ENCODE measurements at regions not wholly inside any gene's neighbourhood (a gene's known extent, or its start where the extent isn't known, plus 50 kb on each side); places are given as distances from the start of the nearest gene placed in this dataset.

GRCh38 chr6:137717074-137718073 lies 149.7 kb upstream of the TNFAIP3 start:
- TF ChIP-seq ZNF8 (CRISPR knock-in tag; IDR thresholded peaks at IDR 0.05) = no peak
- TF ChIP-seq SNAI2 (CRISPR knock-in tag; IDR thresholded peaks at IDR 0.05) = no peak
- no peak for TF ChIP-seq ARNTL (CRISPR knock-in tag; IDR thresholded peaks at IDR 0.05; ENCODE audit: borderline replicate concordance, low read depth)
- TF ChIP-seq PATZ1 (CRISPR knock-in tag; IDR thresholded peaks at IDR 0.05; ENCODE audit: borderline replicate concordance) = no peak
- TF ChIP-seq ZFP30 (CRISPR knock-in tag; IDR thresholded peaks at IDR 0.05) = no peak
- no peak for TF ChIP-seq CSDC2 (CRISPR knock-in tag; IDR thresholded peaks at IDR 0.05)
- no peak for TF ChIP-seq CREB5 (CRISPR knock-in tag; IDR thresholded peaks at IDR 0.05; ENCODE audit: low read depth)
- no peak for TF ChIP-seq ZFP3 (CRISPR knock-in tag; IDR thresholded peaks at IDR 0.05)
- no peak for TF ChIP-seq ZNF70 (CRISPR knock-in tag; IDR thresholded peaks at IDR 0.05)
- no peak for TF ChIP-seq CSRNP3 (CRISPR knock-in tag; IDR thresholded peaks at IDR 0.05)
